ENCODE measurements at regions not wholly inside any gene's neighbourhood (a gene's known extent, or its start where the extent isn't known, plus 50 kb on each side); places are given as distances from the start of the nearest gene placed in this dataset.

DNA sequence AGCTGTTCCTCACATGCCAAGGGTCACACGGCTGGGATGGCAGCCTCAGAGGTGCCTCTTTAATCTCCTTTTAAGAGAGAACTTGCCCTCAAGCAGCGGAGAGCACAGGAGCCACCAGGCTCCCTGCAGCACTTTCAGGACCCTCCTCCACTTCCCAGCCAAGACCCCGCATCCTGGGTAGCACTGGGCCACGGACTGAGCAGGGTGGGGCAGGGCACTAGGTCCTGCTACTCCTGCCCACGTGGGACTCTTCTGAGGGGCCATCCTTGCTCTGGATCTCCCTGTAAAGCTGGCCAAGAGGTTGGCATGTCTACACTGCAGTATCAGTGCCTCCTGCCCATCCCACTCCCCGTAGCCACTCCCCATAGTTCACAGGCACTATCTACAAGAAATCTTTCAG, 175.3 kb upstream of the GLI2 start:
- Histone ChIP-seq H3K27ac (ENCODE audit: extremely low read depth, low read depth, low read length) (no peak overlapping the region), H3K9ac (ENCODE audit: insufficient read depth in 1 of 2, low read depth in 2 of 2, low read length in 2 of 2) (no peak overlapping the region), H2AFZ (ENCODE audit: low read depth, low read length) (no peak overlapping the region), H3K27me3 (ENCODE audit: control insufficient read depth in 2 of 2, insufficient read depth in 2 of 2, low read length in 2 of 2) (peaks cover 6 to 47% of the 10 kb centered on the region in 2 experiments; a peak in 4 of 5 replicates), H4K20me1 (replicated peaks; ENCODE audit: control insufficient read depth, insufficient read depth, low read length) (peaks cover 4% of the 10 kb centered on the region; the same call in 1 of the 2 replicates), H3K79me2 (ENCODE audit: control insufficient read depth, insufficient read depth, low read length) (no peaks in the 10 kb centered on the region), H3K9me1 (ENCODE audit: control insufficient read depth, insufficient read depth, low read length) (no peaks in the 10 kb centered on the region), H3K4me2 (ENCODE audit: insufficient read depth, low read length) (no peak overlapping the region), H3K4me1 (replicated peaks in 1 of 2; ENCODE audit: control insufficient read depth in 2 of 2, insufficient read depth in 2 of 2, low read length in 2 of 2) (no peaks in the 10 kb centered on the region), H3K9me3 (replicated peaks; ENCODE audit: control insufficient read depth, insufficient read depth, low read depth, low read length) (no peaks in the 10 kb centered on the region), H3K36me3 (ENCODE audit: control insufficient read depth, insufficient read depth, low read length) (no peaks in the 10 kb centered on the region), H3K4me3 (no peak overlapping the region)
- FAIRE-seq (no peak), DNase-seq (ENCODE audit: extremely low read depth in 1 of 4, low spot score in 3 of 4) (no peak), ATAC-seq (no peak)
- ChIA-PET POLR2A (interaction anchor here (1.1 kb wide), 1 partner anchor 37 kb away, joined by 3 read pairs; no protein-coding TSS in a partner anchor), CTCF (ENCODE audit: low intra/inter-chr PET ratio) (no interaction called here)
- in situ Hi-C loops (cut with MboI) = no loop called here
- BruUV-seq (replicated peaks) = no TSS peak
- intact Hi-C loops (cut with micrococcal nuclease) = no loop called here
- 3% methylated on average over 6 of the region's 6 CpGs for WGBS (ENCODE audit: insufficient coverage, low coverage, missing lambda C conversion rate)
- TF ChIP-seq TCF7 (IDR thresholded peaks at IDR 0.05; ENCODE audit: borderline replicate concordance) = no peak
- no peak for TF ChIP-seq CXXC5 (CRISPR knock-in tag; IDR thresholded peaks at IDR 0.05)
- TF ChIP-seq ZBTB12 (CRISPR knock-in tag; IDR thresholded peaks at IDR 0.05) = no peak
- no peak for TF ChIP-seq OTX1 (CRISPR knock-in tag; IDR thresholded peaks at IDR 0.05)
- no peak for TF ChIP-seq TAF7 (tag; IDR thresholded peaks at IDR 0.05)
- TF ChIP-seq BRD9 (IDR thresholded peaks at IDR 0.05; ENCODE audit: low read depth, partially characterized antibody) = no peak
- no peak for TF ChIP-seq SP1 (CRISPR knock-in tag; IDR thresholded peaks at IDR 0.05)
- TF ChIP-seq, protein P1, sequence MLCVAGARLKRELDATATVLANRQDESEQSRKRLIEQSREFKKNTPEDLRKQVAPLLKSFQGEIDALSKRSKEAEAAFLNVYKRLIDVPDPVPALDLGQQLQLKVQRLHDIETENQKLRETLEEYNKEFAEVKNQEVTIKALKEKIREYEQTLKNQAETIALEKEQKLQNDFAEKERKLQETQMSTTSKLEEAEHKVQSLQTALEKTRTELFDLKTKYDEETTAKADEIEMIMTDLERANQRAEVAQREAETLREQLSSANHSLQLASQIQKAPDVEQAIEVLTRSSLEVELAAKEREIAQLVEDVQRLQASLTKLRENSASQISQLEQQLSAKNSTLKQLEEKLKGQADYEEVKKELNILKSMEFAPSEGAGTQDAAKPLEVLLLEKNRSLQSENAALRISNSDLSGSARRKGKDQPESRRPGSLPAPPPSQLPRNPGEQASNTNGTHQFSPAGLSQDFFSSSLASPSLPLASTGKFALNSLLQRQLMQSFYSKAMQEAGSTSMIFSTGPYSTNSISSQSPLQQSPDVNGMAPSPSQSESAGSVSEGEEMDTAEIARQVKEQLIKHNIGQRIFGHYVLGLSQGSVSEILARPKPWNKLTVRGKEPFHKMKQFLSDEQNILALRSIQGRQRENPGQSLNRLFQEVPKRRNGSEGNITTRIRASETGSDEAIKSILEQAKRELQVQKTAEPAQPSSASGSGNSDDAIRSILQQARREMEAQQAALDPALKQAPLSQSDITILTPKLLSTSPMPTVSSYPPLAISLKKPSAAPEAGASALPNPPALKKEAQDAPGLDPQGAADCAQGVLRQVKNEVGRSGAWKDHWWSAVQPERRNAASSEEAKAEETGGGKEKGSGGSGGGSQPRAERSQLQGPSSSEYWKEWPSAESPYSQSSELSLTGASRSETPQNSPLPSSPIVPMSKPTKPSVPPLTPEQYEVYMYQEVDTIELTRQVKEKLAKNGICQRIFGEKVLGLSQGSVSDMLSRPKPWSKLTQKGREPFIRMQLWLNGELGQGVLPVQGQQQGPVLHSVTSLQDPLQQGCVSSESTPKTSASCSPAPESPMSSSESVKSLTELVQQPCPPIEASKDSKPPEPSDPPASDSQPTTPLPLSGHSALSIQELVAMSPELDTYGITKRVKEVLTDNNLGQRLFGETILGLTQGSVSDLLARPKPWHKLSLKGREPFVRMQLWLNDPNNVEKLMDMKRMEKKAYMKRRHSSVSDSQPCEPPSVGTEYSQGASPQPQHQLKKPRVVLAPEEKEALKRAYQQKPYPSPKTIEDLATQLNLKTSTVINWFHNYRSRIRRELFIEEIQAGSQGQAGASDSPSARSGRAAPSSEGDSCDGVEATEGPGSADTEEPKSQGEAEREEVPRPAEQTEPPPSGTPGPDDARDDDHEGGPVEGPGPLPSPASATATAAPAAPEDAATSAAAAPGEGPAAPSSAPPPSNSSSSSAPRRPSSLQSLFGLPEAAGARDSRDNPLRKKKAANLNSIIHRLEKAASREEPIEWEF (CRISPR knock-in tag; IDR thresholded peaks at IDR 0.05) = no peak
- no peak for TF ChIP-seq LCOR (CRISPR knock-in tag; IDR thresholded peaks at IDR 0.05)
- no peak for TF ChIP-seq PBX2 (CRISPR knock-in tag; IDR thresholded peaks at IDR 0.05; ENCODE audit: low read depth)
- no peak for TF ChIP-seq PBX2 (tag; conservative IDR thresholded peaks at IDR 0.05; ENCODE audit: low read depth)
- TF ChIP-seq, protein P2, sequence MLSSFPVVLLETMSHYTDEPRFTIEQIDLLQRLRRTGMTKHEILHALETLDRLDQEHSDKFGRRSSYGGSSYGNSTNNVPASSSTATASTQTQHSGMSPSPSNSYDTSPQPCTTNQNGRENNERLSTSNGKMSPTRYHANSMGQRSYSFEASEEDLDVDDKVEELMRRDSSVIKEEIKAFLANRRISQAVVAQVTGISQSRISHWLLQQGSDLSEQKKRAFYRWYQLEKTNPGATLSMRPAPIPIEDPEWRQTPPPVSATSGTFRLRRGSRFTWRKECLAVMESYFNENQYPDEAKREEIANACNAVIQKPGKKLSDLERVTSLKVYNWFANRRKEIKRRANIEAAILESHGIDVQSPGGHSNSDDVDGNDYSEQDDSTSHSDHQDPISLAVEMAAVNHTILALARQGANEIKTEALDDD (IDR thresholded peaks at IDR 0.05) = no peak
